ENCODE measurements at regions not wholly inside any gene's neighbourhood (a gene's known extent, or its start where the extent isn't known, plus 50 kb on each side); places are given as distances from the start of the nearest gene placed in this dataset.

DNA sequence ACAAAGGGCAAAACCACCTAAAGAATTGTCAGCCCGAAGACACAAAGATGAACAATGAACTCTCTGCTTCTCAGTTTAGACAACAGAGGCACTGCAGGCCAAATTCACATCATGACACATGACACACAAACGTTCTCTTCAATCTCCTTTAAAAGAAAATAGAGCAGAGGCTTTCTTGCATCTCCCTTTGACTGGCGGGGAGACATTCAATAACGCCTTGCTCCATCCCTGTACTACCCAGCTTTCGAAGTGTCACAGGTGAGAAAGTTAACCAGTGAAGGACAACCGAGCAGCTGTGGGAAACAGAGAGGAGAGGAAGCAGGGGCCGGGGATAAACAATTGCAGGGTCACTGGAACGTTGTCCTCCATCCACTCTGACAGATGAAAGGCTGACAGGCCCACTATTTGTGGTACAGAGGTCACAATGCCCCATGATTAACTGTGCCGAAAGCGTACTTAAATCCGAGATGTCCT is 130.8 kb downstream of the PHLDA1 start (continued):
- TF ChIP-seq ZNF251 (CRISPR knock-in tag; IDR thresholded peaks at IDR 0.05) (no peak), NFE2 (CRISPR knock-in tag; IDR thresholded peaks at IDR 0.05) (no peak), ZNF253 (CRISPR knock-in tag; IDR thresholded peaks at IDR 0.05; ENCODE audit: borderline replicate concordance) (no peak), ZNF335 (CRISPR knock-in tag; IDR thresholded peaks at IDR 0.05) (no peak), SRSF9 (IDR thresholded peaks at IDR 0.05; ENCODE audit: borderline replicate concordance, insufficient read depth, low read depth, low read length, poor library complexity, severe bottlenecking) (no peak), TEF (CRISPR knock-in tag; IDR thresholded peaks at IDR 0.05) (no peak), ZNF501 (CRISPR knock-in tag; IDR thresholded peaks at IDR 0.05) (peak; percentile 67), FOSL1 (CRISPR knock-in tag; IDR thresholded peaks at IDR 0.05; ENCODE audit: borderline replicate concordance) (no peak), ATAD3A (CRISPR knock-in tag; IDR thresholded peaks at IDR 0.05) (no peak), RFXAP (CRISPR knock-in tag; IDR thresholded peaks at IDR 0.05; ENCODE audit: borderline replicate concordance) (no peak), ZNF772 (CRISPR knock-in tag; IDR thresholded peaks at IDR 0.05) (peak; percentile 78; the same call in 1 of the 2 replicates), SYNCRIP (IDR thresholded peaks at IDR 0.05; ENCODE audit: insufficient read depth, low read depth, low read length) (no peak), ZNF7 (CRISPR knock-in tag; IDR thresholded peaks at IDR 0.05) (no peak), ZSCAN20 (CRISPR knock-in tag; IDR thresholded peaks at IDR 0.05; ENCODE audit: borderline replicate concordance) (no peak), ZKSCAN8 (CRISPR knock-in tag; IDR thresholded peaks at IDR 0.05; ENCODE audit: borderline replicate concordance) (no peak), NFYB (CRISPR knock-in tag; IDR thresholded peaks at IDR 0.05) (no peak), CENPBD1 (CRISPR knock-in tag; IDR thresholded peaks at IDR 0.05; ENCODE audit: borderline replicate concordance, low read depth) (no peak), TSC22D2 (CRISPR knock-in tag; IDR thresholded peaks at IDR 0.05; ENCODE audit: borderline replicate concordance) (no peak), STAT5B (CRISPR knock-in tag; IDR thresholded peaks at IDR 0.05) (no peak), SAFB2 (CRISPR knock-in tag; IDR thresholded peaks at IDR 0.05; ENCODE audit: borderline replicate concordance, low read depth) (no peak), ZNF530 (CRISPR knock-in tag; IDR thresholded peaks at IDR 0.05; ENCODE audit: low read depth) (no peak), TBX2 (CRISPR knock-in tag; IDR thresholded peaks at IDR 0.05; ENCODE audit: borderline replicate concordance) (peak; percentile 98)
- TF ChIP-seq, protein P1, sequence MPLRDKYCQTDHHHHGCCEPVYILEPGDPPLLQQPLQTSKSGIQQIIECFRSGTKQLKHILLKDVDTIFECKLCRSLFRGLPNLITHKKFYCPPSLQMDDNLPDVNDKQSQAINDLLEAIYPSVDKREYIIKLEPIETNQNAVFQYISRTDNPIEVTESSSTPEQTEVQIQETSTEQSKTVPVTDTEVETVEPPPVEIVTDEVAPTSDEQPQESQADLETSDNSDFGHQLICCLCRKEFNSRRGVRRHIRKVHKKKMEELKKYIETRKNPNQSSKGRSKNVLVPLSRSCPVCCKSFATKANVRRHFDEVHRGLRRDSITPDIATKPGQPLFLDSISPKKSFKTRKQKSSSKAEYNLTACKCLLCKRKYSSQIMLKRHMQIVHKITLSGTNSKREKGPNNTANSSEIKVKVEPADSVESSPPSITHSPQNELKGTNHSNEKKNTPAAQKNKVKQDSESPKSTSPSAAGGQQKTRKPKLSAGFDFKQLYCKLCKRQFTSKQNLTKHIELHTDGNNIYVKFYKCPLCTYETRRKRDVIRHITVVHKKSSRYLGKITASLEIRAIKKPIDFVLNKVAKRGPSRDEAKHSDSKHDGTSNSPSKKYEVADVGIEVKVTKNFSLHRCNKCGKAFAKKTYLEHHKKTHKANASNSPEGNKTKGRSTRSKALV (CRISPR knock-in tag; IDR thresholded peaks at IDR 0.05), result no peak
- TF ChIP-seq, protein P2, sequence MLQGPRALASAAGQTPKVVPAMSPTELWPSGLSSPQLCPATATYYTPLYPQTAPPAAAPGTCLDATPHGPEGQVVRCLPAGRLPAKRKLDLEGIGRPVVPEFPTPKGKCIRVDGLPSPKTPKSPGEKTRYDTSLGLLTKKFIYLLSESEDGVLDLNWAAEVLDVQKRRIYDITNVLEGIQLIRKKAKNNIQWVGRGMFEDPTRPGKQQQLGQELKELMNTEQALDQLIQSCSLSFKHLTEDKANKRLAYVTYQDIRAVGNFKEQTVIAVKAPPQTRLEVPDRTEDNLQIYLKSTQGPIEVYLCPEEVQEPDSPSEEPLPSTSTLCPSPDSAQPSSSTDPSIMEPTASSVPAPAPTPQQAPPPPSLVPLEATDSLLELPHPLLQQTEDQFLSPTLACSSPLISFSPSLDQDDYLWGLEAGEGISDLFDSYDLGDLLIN (CRISPR knock-in tag; IDR thresholded peaks at IDR 0.05; ENCODE audit: borderline replicate concordance), result no peak
- TF ChIP-seq, protein P3, sequence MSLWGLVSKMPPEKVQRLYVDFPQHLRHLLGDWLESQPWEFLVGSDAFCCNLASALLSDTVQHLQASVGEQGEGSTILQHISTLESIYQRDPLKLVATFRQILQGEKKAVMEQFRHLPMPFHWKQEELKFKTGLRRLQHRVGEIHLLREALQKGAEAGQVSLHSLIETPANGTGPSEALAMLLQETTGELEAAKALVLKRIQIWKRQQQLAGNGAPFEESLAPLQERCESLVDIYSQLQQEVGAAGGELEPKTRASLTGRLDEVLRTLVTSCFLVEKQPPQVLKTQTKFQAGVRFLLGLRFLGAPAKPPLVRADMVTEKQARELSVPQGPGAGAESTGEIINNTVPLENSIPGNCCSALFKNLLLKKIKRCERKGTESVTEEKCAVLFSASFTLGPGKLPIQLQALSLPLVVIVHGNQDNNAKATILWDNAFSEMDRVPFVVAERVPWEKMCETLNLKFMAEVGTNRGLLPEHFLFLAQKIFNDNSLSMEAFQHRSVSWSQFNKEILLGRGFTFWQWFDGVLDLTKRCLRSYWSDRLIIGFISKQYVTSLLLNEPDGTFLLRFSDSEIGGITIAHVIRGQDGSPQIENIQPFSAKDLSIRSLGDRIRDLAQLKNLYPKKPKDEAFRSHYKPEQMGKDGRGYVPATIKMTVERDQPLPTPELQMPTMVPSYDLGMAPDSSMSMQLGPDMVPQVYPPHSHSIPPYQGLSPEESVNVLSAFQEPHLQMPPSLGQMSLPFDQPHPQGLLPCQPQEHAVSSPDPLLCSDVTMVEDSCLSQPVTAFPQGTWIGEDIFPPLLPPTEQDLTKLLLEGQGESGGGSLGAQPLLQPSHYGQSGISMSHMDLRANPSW (CRISPR knock-in tag; IDR thresholded peaks at IDR 0.05; ENCODE audit: borderline replicate concordance), result peak; percentile 67
